ENCODE measurements at regions not wholly inside any gene's neighbourhood (a gene's known extent, or its start where the extent isn't known, plus 50 kb on each side); places are given as distances from the start of the nearest gene placed in this dataset.
"Not testable (repeated sequence)": the region's sequence is repeated elsewhere in the genome, so short reads cannot be mapped to it uniquely, and the experiment has no call there.

GRCh38 chr3:70620367-70620766 is 307.9 kb upstream of the MDFIC2 start:
- ChIA-PET POLR2A (ENCODE audit: low non-redundant PET) (no interaction called here), CTCF (no interaction called here)
- no peak for DNase-seq (ENCODE audit: low spot score)
- no peak for TF ChIP-seq CTCF (conservative IDR thresholded peaks at IDR 0.05; ENCODE audit: low read depth)
- no peak overlapping the region for H3K27ac ChIP-seq

GRCh38 chr3:70618151-70618550 is 305.7 kb upstream of the MDFIC2 start:
- ChIA-PET CTCF (interaction anchor here (0.7 kb wide), 1 partner anchor 39 kb away, joined by 4 read pairs; no protein-coding TSS in a partner anchor), POLR2A (ENCODE audit: low non-redundant PET) (no interaction called here)
- no peak overlapping the region for H3K27ac ChIP-seq
- DNase-seq (ENCODE audit: low spot score) = no peak
- no peak for TF ChIP-seq CTCF (conservative IDR thresholded peaks at IDR 0.05; ENCODE audit: low read depth)

- POLR2A ChIA-PET (ENCODE audit: low non-redundant PET); DNase-seq (ENCODE audit: low spot score); CTCF ChIA-PET; H3K27ac ChIP-seq: not testable (repeated sequence)
Observed at GRCh38 chr3:70617349-70617748, 304.9 kb upstream of the MDFIC2 start.

- no peak for DNase-seq (ENCODE audit: low spot score)
- no peak overlapping the region for H3K27ac ChIP-seq
Observed at GRCh38 chr3:70615286-70615685, 302.8 kb upstream of the MDFIC2 start.

GRCh38 chr3:70614111-70614510 is 301.7 kb upstream of the MDFIC2 start:
- TF ChIP-seq CTCF (conservative IDR thresholded peaks at IDR 0.05; ENCODE audit: low read depth) = no peak
- DNase-seq (ENCODE audit: low spot score) = no peak
- ChIA-PET POLR2A (ENCODE audit: low non-redundant PET) (no interaction called here), CTCF (no interaction called here)
- no peak overlapping the region for H3K27ac ChIP-seq

More at GRCh38 chr3:70615286-70615685, 302.8 kb upstream of the MDFIC2 start:
- CTCF ChIA-PET = no interaction called here
- TF ChIP-seq CTCF (conservative IDR thresholded peaks at IDR 0.05; ENCODE audit: low read depth) = no peak
- POLR2A ChIA-PET (ENCODE audit: low non-redundant PET) = no interaction called here

- ChIA-PET POLR2A (ENCODE audit: low non-redundant PET) (no interaction called here), CTCF (interaction anchor here (0.6 kb wide), 1 partner anchor 11 kb away, joined by 3 read pairs; no protein-coding TSS in a partner anchor)
- TF ChIP-seq CTCF (conservative IDR thresholded peaks at IDR 0.05; ENCODE audit: low read depth) = no peak
- no peak overlapping the region for H3K27ac ChIP-seq
- DNase-seq (ENCODE audit: low spot score) = no peak
Observed at GRCh38 chr3:70612920-70613319, 300.5 kb upstream of the MDFIC2 start.

GRCh38 chr3:70611667-70612277 is 299.3 kb upstream of the MDFIC2 start:
- H3K27ac ChIP-seq; DNase-seq (ENCODE audit: low spot score); POLR2A ChIA-PET (ENCODE audit: low non-redundant PET); CTCF ChIA-PET: not testable (repeated sequence)

- no peak overlapping the region for H3K27ac ChIP-seq
- DNase-seq (ENCODE audit: low spot score) = no peak
- ChIA-PET CTCF (interaction anchor here (0.6 kb wide), 1 partner anchor 65 kb away, joined by 5 read pairs; no protein-coding TSS in a partner anchor), POLR2A (ENCODE audit: low non-redundant PET) (no interaction called here)
- TF ChIP-seq CTCF (conservative IDR thresholded peaks at IDR 0.05; ENCODE audit: low read depth) = no peak
Observed at GRCh38 chr3:70608434-70608833, 296.0 kb upstream of the MDFIC2 start.

Measured in RWPE1 (cell line).